ENCODE measurements at regions not wholly inside any gene's neighbourhood (a gene's known extent, or its start where the extent isn't known, plus 50 kb on each side); places are given as distances from the start of the nearest gene placed in this dataset.

GRCh38 chr9:29548436-29548835 is 1975.2 kb upstream of the C9orf72 start (continued):
- TF ChIP-seq ARID3A (IDR thresholded peaks at IDR 0.05; ENCODE audit: borderline replicate concordance, low read depth, low read length) (no peak), ARID4B (CRISPR knock-in tag; IDR thresholded peaks at IDR 0.05) (no peak), SMAD3 (CRISPR knock-in tag; conservative IDR thresholded peaks at IDR 0.05) (no peak)

GRCh38 chr9:29555502-29555901 is 1982.2 kb upstream of the C9orf72 start:
- ChIA-PET CTCF (ENCODE audit: low intra/inter-chr PET ratio) (no interaction called here), POLR2A (no interaction called here)
- Histone ChIP-seq H3K4me2 (ENCODE audit: insufficient read depth, low read length) (no peak overlapping the region), H3K36me3 (ENCODE audit: control insufficient read depth, insufficient read depth, low read length) (no peaks in the 10 kb centered on the region), H3K4me3 (no peak overlapping the region), H3K27me3 (ENCODE audit: control insufficient read depth in 2 of 2, insufficient read depth in 2 of 2, low read length in 2 of 2) (no peaks in the 10 kb centered on the region), H3K79me2 (ENCODE audit: control insufficient read depth, insufficient read depth, low read length) (no peaks in the 10 kb centered on the region), H3K27ac (ENCODE audit: extremely low read depth, low read depth, low read length) (no peak overlapping the region), H3K9me1 (ENCODE audit: control insufficient read depth, insufficient read depth, low read length) (no peaks in the 10 kb centered on the region), H3K4me1 (replicated peaks in 1 of 2; ENCODE audit: control insufficient read depth in 2 of 2, insufficient read depth in 2 of 2, low read length in 2 of 2) (no peaks in the 10 kb centered on the region), H3K9me3 (replicated peaks; ENCODE audit: control insufficient read depth, insufficient read depth, low read depth, low read length) (no peaks in the 10 kb centered on the region), H3K9ac (ENCODE audit: insufficient read depth in 1 of 2, low read depth in 2 of 2, low read length in 2 of 2) (no peak overlapping the region), H4K20me1 (replicated peaks; ENCODE audit: control insufficient read depth, insufficient read depth, low read length) (no peaks in the 10 kb centered on the region), H2AFZ (ENCODE audit: low read depth, low read length) (no peak overlapping the region)
- in situ Hi-C loops (cut with MboI) (no loop called here), intact Hi-C loops (cut with micrococcal nuclease) (no loop called here)
- TF ChIP-seq HNRNPLL (IDR thresholded peaks at IDR 0.05; ENCODE audit: low read depth, low read length, poor library complexity, severe bottlenecking) (no peak), MCM3 (IDR thresholded peaks at IDR 0.05) (no peak), GMEB1 (CRISPR knock-in tag; IDR thresholded peaks at IDR 0.05) (no peak), NKRF (IDR thresholded peaks at IDR 0.05; ENCODE audit: borderline replicate concordance) (no peak)
- ATAC-seq: no peak
- no peak for FAIRE-seq
- no TSS peak for BruUV-seq (replicated peaks)
- no peak for DNase-seq (ENCODE audit: extremely low read depth in 1 of 4, low spot score in 3 of 4)

Data from K562 (cell line).